Glutamatergic neuron (in vitro differentiated cells): ENCODE measurements at regions not wholly inside any gene's neighbourhood (a gene's known extent, or its start where the extent isn't known, plus 50 kb on each side); places are given as distances from the start of the nearest gene placed in this dataset.

Experiments used
- DNase-seq: peaks from one replicate; pipeline ENCODE4 v3.0.0; 2022
- H3K27ac Mint-ChIP-seq: one replicate; pipeline ENCODE4 v1.8.0; 2020; ENCODE audit warnings: mild to moderate bottlenecking, mixed read lengths, inconsistent platforms; ENCODE audit not compliant: unreplicated experiment
- H3K27me3 Mint-ChIP-seq: one replicate; pipeline ENCODE4 v1.8.0; 2020; ENCODE audit warnings: mild to moderate bottlenecking, moderate library complexity, mixed read lengths, inconsistent platforms; ENCODE audit not compliant: unreplicated experiment
- H3K36me3 Mint-ChIP-seq: one replicate; pipeline ENCODE4 v1.8.0; 2020; ENCODE audit warnings: mild to moderate bottlenecking, mixed read lengths, inconsistent platforms; ENCODE audit not compliant: unreplicated experiment
- H3K4me1 Mint-ChIP-seq: one replicate; pipeline ENCODE4 v1.8.0; 2020; ENCODE audit warnings: mild to moderate bottlenecking, low read depth, mixed read lengths, inconsistent platforms; ENCODE audit not compliant: unreplicated experiment
- H3K4me3 Mint-ChIP-seq: one replicate; pipeline ENCODE4 v1.8.0; 2020; ENCODE audit warnings: mild to moderate bottlenecking, mixed read lengths, inconsistent platforms; ENCODE audit not compliant: unreplicated experiment
- H3K9me3 Mint-ChIP-seq: one replicate; pipeline ENCODE4 v1.8.0; 2020; ENCODE audit warnings: mild to moderate bottlenecking, moderate library complexity, mixed read lengths, inconsistent platforms; ENCODE audit not compliant: unreplicated experiment
- TF ChIP-seq, protein P1 (sequence below): fragments of 200-600 bp; sonication (generic); IDR thresholded peaks from one replicate; pipeline ENCODE4 v1.5.0; 2021; ENCODE audit not compliant: partially characterized antibody, unreplicated experiment

DNA sequence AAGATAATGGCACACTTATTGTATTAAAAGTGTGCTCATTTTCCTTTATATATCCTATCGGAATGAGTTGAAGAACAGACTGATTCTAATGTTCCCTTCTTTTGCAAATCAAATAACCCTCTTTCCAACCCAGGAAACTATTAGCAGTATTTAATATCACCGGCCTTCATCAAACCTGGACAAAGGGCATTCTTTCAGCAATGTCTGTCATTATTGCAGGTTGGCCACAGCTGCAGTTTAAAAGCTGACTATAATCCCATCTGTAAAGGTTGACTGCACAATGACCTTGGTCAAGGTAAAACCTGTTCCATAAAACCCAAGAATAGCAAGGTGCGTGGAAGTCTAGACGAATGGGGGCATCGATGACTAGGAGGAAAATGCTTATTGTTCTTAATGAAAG lies 472.3 kb upstream of the SOX5 start:
- no peak for DNase-seq
- peaks cover 5% of the 10 kb centered on the region for H3K36me3 Mint-ChIP-seq
- TF ChIP-seq, protein P1, sequence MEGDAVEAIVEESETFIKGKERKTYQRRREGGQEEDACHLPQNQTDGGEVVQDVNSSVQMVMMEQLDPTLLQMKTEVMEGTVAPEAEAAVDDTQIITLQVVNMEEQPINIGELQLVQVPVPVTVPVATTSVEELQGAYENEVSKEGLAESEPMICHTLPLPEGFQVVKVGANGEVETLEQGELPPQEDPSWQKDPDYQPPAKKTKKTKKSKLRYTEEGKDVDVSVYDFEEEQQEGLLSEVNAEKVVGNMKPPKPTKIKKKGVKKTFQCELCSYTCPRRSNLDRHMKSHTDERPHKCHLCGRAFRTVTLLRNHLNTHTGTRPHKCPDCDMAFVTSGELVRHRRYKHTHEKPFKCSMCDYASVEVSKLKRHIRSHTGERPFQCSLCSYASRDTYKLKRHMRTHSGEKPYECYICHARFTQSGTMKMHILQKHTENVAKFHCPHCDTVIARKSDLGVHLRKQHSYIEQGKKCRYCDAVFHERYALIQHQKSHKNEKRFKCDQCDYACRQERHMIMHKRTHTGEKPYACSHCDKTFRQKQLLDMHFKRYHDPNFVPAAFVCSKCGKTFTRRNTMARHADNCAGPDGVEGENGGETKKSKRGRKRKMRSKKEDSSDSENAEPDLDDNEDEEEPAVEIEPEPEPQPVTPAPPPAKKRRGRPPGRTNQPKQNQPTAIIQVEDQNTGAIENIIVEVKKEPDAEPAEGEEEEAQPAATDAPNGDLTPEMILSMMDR: no peak
- H3K4me3 Mint-ChIP-seq: no peak overlapping the region
- no peak overlapping the region for H3K27ac Mint-ChIP-seq
- peaks cover 4% of the 10 kb centered on the region for H3K27me3 Mint-ChIP-seq
- peaks cover 29% of the 10 kb centered on the region for H3K4me1 Mint-ChIP-seq
- H3K9me3 Mint-ChIP-seq: peaks cover 2% of the 10 kb centered on the region

DNA sequence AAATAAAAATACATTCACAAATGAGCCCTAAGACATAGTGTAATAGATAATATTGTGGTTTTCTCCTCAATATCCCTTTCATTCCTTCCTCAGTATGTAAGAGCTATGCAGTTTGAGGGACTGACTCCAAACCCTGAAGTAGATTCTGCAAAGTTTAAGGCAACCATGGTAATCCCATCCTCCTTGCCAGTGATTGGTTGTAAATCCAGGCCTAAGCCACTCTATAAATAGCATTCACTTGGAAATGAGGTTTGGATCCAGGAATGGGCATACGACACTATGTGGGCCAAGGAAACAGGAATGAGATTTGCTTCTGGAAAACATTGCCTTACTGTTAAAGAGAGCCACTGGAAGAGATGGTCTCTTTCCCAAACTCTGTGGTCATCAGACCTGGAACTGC lies 468.7 kb upstream of the SOX5 start:
- Mint-ChIP-seq H3K36me3 (peaks cover 5% of the 10 kb centered on the region), H3K27ac (no peak overlapping the region), H3K9me3 (no peaks in the 10 kb centered on the region), H3K27me3 (no peaks in the 10 kb centered on the region), H3K4me1 (peaks cover 8% of the 10 kb centered on the region), H3K4me3 (no peak overlapping the region)
- TF ChIP-seq, protein P1: no peak
- DNase-seq: no peak

DNA sequence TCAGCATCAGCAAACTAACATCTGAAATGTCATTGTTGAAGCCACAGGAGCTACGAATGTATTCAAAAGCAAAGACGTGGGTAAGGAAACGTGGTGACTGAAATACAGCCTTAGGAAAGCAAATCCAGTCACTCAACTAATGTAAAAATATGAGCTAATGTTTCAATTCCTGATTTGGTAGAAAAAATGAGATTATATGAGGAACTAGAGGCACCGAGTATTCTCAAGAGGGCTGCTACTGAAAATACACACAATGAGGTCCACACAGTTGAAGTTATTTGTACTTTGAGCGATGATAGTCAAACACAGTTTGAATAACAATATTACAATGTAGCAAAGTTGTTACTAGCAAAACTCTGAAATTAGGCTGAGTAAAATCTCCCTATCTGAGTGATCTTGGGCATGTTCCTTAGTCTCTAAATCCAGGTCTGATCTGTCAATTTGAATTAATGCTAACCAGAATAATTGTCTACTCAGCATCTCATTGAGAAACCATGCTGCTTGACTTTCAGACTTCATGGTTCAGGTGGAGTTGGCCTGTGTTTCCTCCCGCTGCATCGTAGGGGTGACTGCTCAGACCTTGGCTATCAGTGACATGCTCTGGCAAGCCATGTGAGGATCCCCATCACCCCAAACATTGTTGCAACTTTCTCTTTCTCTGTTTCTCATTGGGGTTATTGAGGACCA lies 467.1 kb upstream of the SOX5 start:
- no peaks in the 10 kb centered on the region for H3K9me3 Mint-ChIP-seq
- DNase-seq: no peak
- H3K27ac Mint-ChIP-seq: no peak overlapping the region
- TF ChIP-seq, protein P1: no peak
- peaks cover 6% of the 10 kb centered on the region for H3K4me1 Mint-ChIP-seq
- no peak overlapping the region for H3K4me3 Mint-ChIP-seq
- no peaks in the 10 kb centered on the region for H3K27me3 Mint-ChIP-seq
- H3K36me3 Mint-ChIP-seq: peaks cover 4% of the 10 kb centered on the region

DNA sequence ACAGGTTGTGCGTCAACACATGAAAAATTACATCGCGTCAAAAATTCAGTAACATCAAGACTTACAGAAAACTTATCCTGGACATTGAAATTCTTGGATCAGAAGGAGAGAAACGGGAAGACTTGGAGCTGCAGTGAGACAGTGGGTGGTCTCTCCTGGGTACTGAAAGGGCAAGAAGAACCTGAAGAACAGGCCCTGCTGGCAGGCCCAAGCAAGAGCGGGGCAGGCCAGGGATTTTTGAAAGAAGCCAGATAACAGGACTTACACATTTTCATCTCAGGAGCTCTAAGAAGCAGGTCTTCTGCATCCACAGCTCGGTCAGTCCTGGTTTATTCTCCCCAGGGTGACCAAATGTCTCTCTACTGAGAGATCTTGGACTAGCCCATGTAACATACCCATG lies 466.5 kb upstream of the SOX5 start:
- DNase-seq: no peak
- Mint-ChIP-seq H3K4me1 (peaks cover 6% of the 10 kb centered on the region), H3K4me3 (no peak overlapping the region), H3K9me3 (no peaks in the 10 kb centered on the region), H3K36me3 (no peaks in the 10 kb centered on the region), H3K27ac (no peak overlapping the region), H3K27me3 (no peaks in the 10 kb centered on the region)
- TF ChIP-seq, protein P1: no peak

DNA sequence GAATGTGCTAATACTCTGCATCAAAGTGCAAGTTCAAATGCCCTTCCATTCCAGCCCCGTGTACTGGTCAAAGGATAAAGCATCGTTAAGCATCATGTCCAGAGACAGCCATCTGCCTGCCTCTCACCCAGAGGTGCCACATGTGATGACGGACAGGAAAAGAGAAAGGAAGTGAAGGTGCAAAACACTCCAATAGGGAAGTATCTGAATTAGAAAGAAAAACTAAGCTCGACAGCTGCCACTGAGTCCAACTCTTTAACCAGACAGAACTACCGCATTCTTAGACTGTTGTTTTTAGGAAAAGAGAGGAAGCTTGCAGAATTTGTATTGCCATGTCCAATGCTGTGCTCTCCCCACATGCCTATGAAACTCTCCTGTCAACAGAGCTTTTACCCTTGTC lies 465.0 kb upstream of the SOX5 start:
- TF ChIP-seq, protein P1: no peak
- H3K27me3 Mint-ChIP-seq: no peaks in the 10 kb centered on the region
- H3K27ac Mint-ChIP-seq: peak overlapping the region; percentile 69
- H3K4me1 Mint-ChIP-seq: peaks cover 6% of the 10 kb centered on the region
- H3K36me3 Mint-ChIP-seq: no peaks in the 10 kb centered on the region
- no peak overlapping the region for H3K4me3 Mint-ChIP-seq
- no peak for DNase-seq
- no peaks in the 10 kb centered on the region for H3K9me3 Mint-ChIP-seq
